ENCODE measurements at regions not wholly inside any gene's neighbourhood (a gene's known extent, or its start where the extent isn't known, plus 50 kb on each side); places are given as distances from the start of the nearest gene placed in this dataset.

- no peaks in the 10 kb centered on the region for H3K27me3 ChIP-seq (ENCODE audit: control insufficient read depth, insufficient read depth, low read length)
- no peak overlapping the region for H3K4me3 ChIP-seq (ENCODE audit: low read length)
- H3K9ac ChIP-seq (ENCODE audit: low read length), result no peak overlapping the region
- H3K4me1 ChIP-seq (ENCODE audit: control insufficient read depth, low read depth, low read length), result no peaks in the 10 kb centered on the region
- no peak overlapping the region for H3K27ac ChIP-seq (ENCODE audit: low read length)
- no peaks in the 10 kb centered on the region for H3K9me3 ChIP-seq (ENCODE audit: control insufficient read depth, low read depth, low read length)
- H3K36me3 ChIP-seq (ENCODE audit: control insufficient read depth, low read depth, low read length), result no peaks in the 10 kb centered on the region
These were observed 571.3 kb upstream of the NRG3 start for GRCh38 chr10:81303656-81304055.

- Histone ChIP-seq H3K36me3 (ENCODE audit: control insufficient read depth, low read depth, low read length) (no peaks in the 10 kb centered on the region), H3K4me1 (ENCODE audit: control insufficient read depth, low read depth, low read length) (no peaks in the 10 kb centered on the region), H3K4me3 (ENCODE audit: low read length) (no peak overlapping the region), H3K27me3 (ENCODE audit: control insufficient read depth, insufficient read depth, low read length) (no peaks in the 10 kb centered on the region), H3K9me3 (ENCODE audit: control insufficient read depth, low read depth, low read length) (no peaks in the 10 kb centered on the region), H3K9ac (ENCODE audit: low read length) (no peak overlapping the region), H3K27ac (ENCODE audit: low read length) (no peak overlapping the region)
These were observed 567.8 kb upstream of the NRG3 start for GRCh38 chr10:81306971-81307782.

GRCh38 chr10:81309041-81309552 lies 565.9 kb upstream of the NRG3 start:
- H3K27me3 ChIP-seq (ENCODE audit: control insufficient read depth, insufficient read depth, low read length), result no peaks in the 10 kb centered on the region

GRCh38 chr10:81314471-81314870 lies 560.5 kb upstream of the NRG3 start:
- no peak overlapping the region for H3K9ac ChIP-seq (ENCODE audit: low read length)
- H3K27ac ChIP-seq (ENCODE audit: low read length), result no peak overlapping the region
- H3K4me3 ChIP-seq (ENCODE audit: low read length), result no peak overlapping the region
- no peaks in the 10 kb centered on the region for H3K27me3 ChIP-seq (ENCODE audit: control insufficient read depth, insufficient read depth, low read length)
- H3K9me3 ChIP-seq (ENCODE audit: control insufficient read depth, low read depth, low read length), result no peaks in the 10 kb centered on the region
- H3K4me1 ChIP-seq (ENCODE audit: control insufficient read depth, low read depth, low read length), result no peaks in the 10 kb centered on the region
- H3K36me3 ChIP-seq (ENCODE audit: control insufficient read depth, low read depth, low read length), result no peaks in the 10 kb centered on the region

More at GRCh38 chr10:81309041-81309552, 565.9 kb upstream of the NRG3 start:
- H3K9ac ChIP-seq (ENCODE audit: low read length), result no peak overlapping the region
- H3K4me3 ChIP-seq (ENCODE audit: low read length), result no peak overlapping the region
- no peaks in the 10 kb centered on the region for H3K36me3 ChIP-seq (ENCODE audit: control insufficient read depth, low read depth, low read length)
- no peak overlapping the region for H3K27ac ChIP-seq (ENCODE audit: low read length)
- H3K4me1 ChIP-seq (ENCODE audit: control insufficient read depth, low read depth, low read length), result no peaks in the 10 kb centered on the region
- H3K9me3 ChIP-seq (ENCODE audit: control insufficient read depth, low read depth, low read length), result no peaks in the 10 kb centered on the region

- Histone ChIP-seq H3K27ac (ENCODE audit: low read length) (no peak overlapping the region), H3K9ac (ENCODE audit: low read length) (no peak overlapping the region), H3K36me3 (ENCODE audit: control insufficient read depth, low read depth, low read length) (no peaks in the 10 kb centered on the region), H3K4me1 (ENCODE audit: control insufficient read depth, low read depth, low read length) (no peaks in the 10 kb centered on the region), H3K4me3 (ENCODE audit: low read length) (no peak overlapping the region), H3K9me3 (ENCODE audit: control insufficient read depth, low read depth, low read length) (no peaks in the 10 kb centered on the region), H3K27me3 (ENCODE audit: control insufficient read depth, insufficient read depth, low read length) (no peaks in the 10 kb centered on the region)
These were observed 560.0 kb upstream of the NRG3 start for GRCh38 chr10:81315026-81315425.

- H3K27ac ChIP-seq (ENCODE audit: low read length), result no peak overlapping the region
- no peaks in the 10 kb centered on the region for H3K4me1 ChIP-seq (ENCODE audit: control insufficient read depth, low read depth, low read length)
- H3K4me3 ChIP-seq (ENCODE audit: low read length), result no peak overlapping the region
- H3K9ac ChIP-seq (ENCODE audit: low read length), result no peak overlapping the region
- no peaks in the 10 kb centered on the region for H3K36me3 ChIP-seq (ENCODE audit: control insufficient read depth, low read depth, low read length)
- H3K27me3 ChIP-seq (ENCODE audit: control insufficient read depth, insufficient read depth, low read length), result no peaks in the 10 kb centered on the region
- no peaks in the 10 kb centered on the region for H3K9me3 ChIP-seq (ENCODE audit: control insufficient read depth, low read depth, low read length)
These were observed 527.0 kb upstream of the NRG3 start for GRCh38 chr10:81348003-81348402.

GRCh38 chr10:81367132-81367531 lies 507.9 kb upstream of the NRG3 start:
- Histone ChIP-seq H3K4me1 (ENCODE audit: control insufficient read depth, low read depth, low read length) (no peaks in the 10 kb centered on the region), H3K9me3 (ENCODE audit: control insufficient read depth, low read depth, low read length) (no peaks in the 10 kb centered on the region), H3K27ac (ENCODE audit: low read length) (no peak overlapping the region), H3K27me3 (ENCODE audit: control insufficient read depth, insufficient read depth, low read length) (no peaks in the 10 kb centered on the region), H3K36me3 (ENCODE audit: control insufficient read depth, low read depth, low read length) (no peaks in the 10 kb centered on the region), H3K9ac (ENCODE audit: low read length) (no peak overlapping the region), H3K4me3 (ENCODE audit: low read length) (no peak overlapping the region)

- Histone ChIP-seq H3K27me3 (ENCODE audit: control insufficient read depth, insufficient read depth, low read length) (no peaks in the 10 kb centered on the region), H3K36me3 (ENCODE audit: control insufficient read depth, low read depth, low read length) (no peaks in the 10 kb centered on the region), H3K9ac (ENCODE audit: low read length) (no peak overlapping the region), H3K4me3 (ENCODE audit: low read length) (no peak overlapping the region), H3K9me3 (ENCODE audit: control insufficient read depth, low read depth, low read length) (no peaks in the 10 kb centered on the region), H3K27ac (ENCODE audit: low read length) (no peak overlapping the region), H3K4me1 (ENCODE audit: control insufficient read depth, low read depth, low read length) (no peaks in the 10 kb centered on the region)
These were observed 488.2 kb upstream of the NRG3 start for GRCh38 chr10:81386817-81387216.

GRCh38 chr10:81403451-81403850 lies 471.5 kb upstream of the NRG3 start:
- Histone ChIP-seq H3K9me3 (ENCODE audit: control insufficient read depth, low read depth, low read length) (no peaks in the 10 kb centered on the region), H3K9ac (ENCODE audit: low read length) (no peak overlapping the region), H3K27me3 (ENCODE audit: control insufficient read depth, insufficient read depth, low read length) (no peaks in the 10 kb centered on the region), H3K4me1 (ENCODE audit: control insufficient read depth, low read depth, low read length) (no peaks in the 10 kb centered on the region), H3K27ac (ENCODE audit: low read length) (no peak overlapping the region), H3K36me3 (ENCODE audit: control insufficient read depth, low read depth, low read length) (no peaks in the 10 kb centered on the region), H3K4me3 (ENCODE audit: low read length) (no peak overlapping the region)

GRCh38 chr10:81405399-81405798 lies 469.6 kb upstream of the NRG3 start:
- Histone ChIP-seq H3K27me3 (ENCODE audit: control insufficient read depth, insufficient read depth, low read length) (no peaks in the 10 kb centered on the region), H3K27ac (ENCODE audit: low read length) (no peak overlapping the region), H3K4me1 (ENCODE audit: control insufficient read depth, low read depth, low read length) (no peaks in the 10 kb centered on the region), H3K9me3 (ENCODE audit: control insufficient read depth, low read depth, low read length) (no peaks in the 10 kb centered on the region), H3K9ac (ENCODE audit: low read length) (no peak overlapping the region), H3K4me3 (ENCODE audit: low read length) (no peak overlapping the region), H3K36me3 (ENCODE audit: control insufficient read depth, low read depth, low read length) (no peaks in the 10 kb centered on the region)

GRCh38 chr10:81414038-81414437 lies 461.0 kb upstream of the NRG3 start:
- Histone ChIP-seq H3K4me1 (ENCODE audit: control insufficient read depth, low read depth, low read length) (no peaks in the 10 kb centered on the region), H3K27ac (ENCODE audit: low read length) (no peak overlapping the region), H3K9me3 (ENCODE audit: control insufficient read depth, low read depth, low read length) (no peaks in the 10 kb centered on the region), H3K4me3 (ENCODE audit: low read length) (no peak overlapping the region), H3K36me3 (ENCODE audit: control insufficient read depth, low read depth, low read length) (no peaks in the 10 kb centered on the region), H3K27me3 (ENCODE audit: control insufficient read depth, insufficient read depth, low read length) (no peaks in the 10 kb centered on the region), H3K9ac (ENCODE audit: low read length) (no peak overlapping the region)

GRCh38 chr10:81426722-81427121 lies 448.3 kb upstream of the NRG3 start:
- no peak overlapping the region for H3K27ac ChIP-seq (ENCODE audit: low read length)
- no peaks in the 10 kb centered on the region for H3K27me3 ChIP-seq (ENCODE audit: control insufficient read depth, insufficient read depth, low read length)
- no peaks in the 10 kb centered on the region for H3K36me3 ChIP-seq (ENCODE audit: control insufficient read depth, low read depth, low read length)
- H3K9me3 ChIP-seq (ENCODE audit: control insufficient read depth, low read depth, low read length), result no peaks in the 10 kb centered on the region
- H3K9ac ChIP-seq (ENCODE audit: low read length), result no peak overlapping the region
- no peaks in the 10 kb centered on the region for H3K4me1 ChIP-seq (ENCODE audit: control insufficient read depth, low read depth, low read length)
- no peak overlapping the region for H3K4me3 ChIP-seq (ENCODE audit: low read length)

Data from iPS-18a (cell line).